ENCODE measurements at regions not wholly inside any gene's neighbourhood (a gene's known extent, or its start where the extent isn't known, plus 50 kb on each side); places are given as distances from the start of the nearest gene placed in this dataset.
"Not testable (repeated sequence)": the region's sequence is repeated elsewhere in the genome, so short reads cannot be mapped to it uniquely, and the experiment has no call there.

DNA sequence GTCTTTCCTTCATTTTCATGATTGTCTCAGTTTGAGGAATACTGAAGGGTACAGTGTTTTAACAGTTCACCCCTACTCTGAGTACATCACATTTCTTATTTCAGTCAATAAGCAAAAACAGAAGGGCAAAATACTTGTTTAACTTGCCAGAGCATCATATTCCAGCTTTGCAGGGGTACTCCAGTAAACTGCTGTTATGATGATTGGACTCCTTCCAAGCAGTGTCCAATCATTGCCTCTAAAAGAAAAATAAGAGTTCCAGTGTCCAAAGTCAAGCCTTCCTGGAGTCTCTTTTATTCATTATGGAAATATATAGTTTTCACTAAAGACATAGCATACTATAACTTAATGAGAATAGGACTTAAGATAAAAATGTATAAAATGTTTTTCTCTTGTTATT lies 105.1 kb downstream of the FANCF start:
- H3K4me3 Mint-ChIP-seq = no peak overlapping the region
- no peaks in the 10 kb centered on the region for H3K4me1 Mint-ChIP-seq (ENCODE audit: low read depth)
- H3K27me3 Mint-ChIP-seq = no peaks in the 10 kb centered on the region
- H3K36me3 Mint-ChIP-seq (ENCODE audit: low read depth) = no peaks in the 10 kb centered on the region
- peaks cover 4% of the 10 kb centered on the region for H3K9me3 Mint-ChIP-seq
- H3K27ac Mint-ChIP-seq = no peak overlapping the region

DNA sequence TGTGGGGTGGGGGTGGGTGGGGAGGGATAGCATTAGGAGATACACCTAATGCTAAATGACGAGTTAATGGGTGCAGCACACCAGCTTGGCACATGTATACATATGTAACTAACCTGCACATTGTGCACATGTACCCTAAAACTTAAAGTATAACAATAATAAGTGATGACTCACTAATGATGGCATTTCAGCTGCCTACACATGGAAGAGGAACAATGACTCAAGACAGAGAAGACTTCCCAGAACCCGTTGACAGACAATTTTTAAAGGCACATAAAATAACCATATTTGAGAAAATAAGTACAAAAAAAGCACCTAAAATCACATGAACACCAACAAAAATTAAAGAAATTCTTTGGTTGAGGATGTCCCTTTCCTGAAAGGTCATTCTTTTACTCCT lies 107.3 kb downstream of the FANCF start:
- not testable (repeated sequence) for H3K4me3 Mint-ChIP-seq; H3K4me1 Mint-ChIP-seq (ENCODE audit: low read depth); H3K9me3 Mint-ChIP-seq; H3K27me3 Mint-ChIP-seq; H3K36me3 Mint-ChIP-seq (ENCODE audit: low read depth); H3K27ac Mint-ChIP-seq

DNA sequence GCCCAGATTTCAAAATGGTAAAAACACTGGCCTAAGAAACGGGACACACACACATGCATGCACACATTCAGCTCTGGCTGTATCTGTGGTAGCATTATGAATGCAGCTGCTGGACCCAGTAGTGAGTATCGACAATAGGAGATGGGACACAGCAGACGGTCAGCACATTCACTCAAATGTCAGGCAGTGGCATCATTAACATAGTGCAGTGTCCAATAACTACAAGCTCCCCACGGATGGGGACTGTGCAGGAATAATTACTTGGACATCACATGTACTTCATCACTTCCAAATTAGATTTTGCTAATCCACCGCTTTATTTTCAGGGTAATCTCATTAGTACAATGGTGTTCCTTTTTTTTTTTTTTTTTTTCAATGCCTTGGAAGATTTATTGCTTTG lies 109.5 kb downstream of the FANCF start:
- H3K36me3 Mint-ChIP-seq (ENCODE audit: low read depth) = no peaks in the 10 kb centered on the region
- no peak overlapping the region for H3K27ac Mint-ChIP-seq
- no peak overlapping the region for H3K4me3 Mint-ChIP-seq
- no peaks in the 10 kb centered on the region for H3K4me1 Mint-ChIP-seq (ENCODE audit: low read depth)
- H3K9me3 Mint-ChIP-seq = peaks cover 4% of the 10 kb centered on the region
- peaks cover 13% of the 10 kb centered on the region for H3K27me3 Mint-ChIP-seq

DNA sequence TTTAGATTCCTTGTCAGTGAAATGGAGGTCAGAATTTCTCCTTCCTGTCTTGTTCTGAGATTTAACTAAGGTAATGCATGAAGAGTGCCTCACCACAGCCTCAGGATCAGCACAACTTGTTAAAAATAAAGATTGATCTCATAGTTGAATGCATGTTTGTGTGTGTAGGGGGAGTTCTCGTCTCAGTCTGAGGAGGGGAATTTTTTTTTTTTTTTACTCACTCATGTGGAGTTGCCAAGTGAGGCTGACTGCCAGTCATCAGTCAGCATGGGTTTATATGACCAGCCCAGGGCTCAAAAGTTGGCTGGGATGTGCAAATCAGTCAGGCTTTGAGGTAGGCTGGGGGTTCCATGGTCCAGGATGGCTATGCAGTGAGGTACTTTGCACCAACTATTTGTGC lies 113.2 kb downstream of the FANCF start:
- H3K27me3 Mint-ChIP-seq = peaks cover 13% of the 10 kb centered on the region
- H3K9me3 Mint-ChIP-seq = no peaks in the 10 kb centered on the region
- no peak overlapping the region for H3K27ac Mint-ChIP-seq
- no peaks in the 10 kb centered on the region for H3K4me1 Mint-ChIP-seq (ENCODE audit: low read depth)
- H3K4me3 Mint-ChIP-seq = no peak overlapping the region
- no peaks in the 10 kb centered on the region for H3K36me3 Mint-ChIP-seq (ENCODE audit: low read depth)

DNA sequence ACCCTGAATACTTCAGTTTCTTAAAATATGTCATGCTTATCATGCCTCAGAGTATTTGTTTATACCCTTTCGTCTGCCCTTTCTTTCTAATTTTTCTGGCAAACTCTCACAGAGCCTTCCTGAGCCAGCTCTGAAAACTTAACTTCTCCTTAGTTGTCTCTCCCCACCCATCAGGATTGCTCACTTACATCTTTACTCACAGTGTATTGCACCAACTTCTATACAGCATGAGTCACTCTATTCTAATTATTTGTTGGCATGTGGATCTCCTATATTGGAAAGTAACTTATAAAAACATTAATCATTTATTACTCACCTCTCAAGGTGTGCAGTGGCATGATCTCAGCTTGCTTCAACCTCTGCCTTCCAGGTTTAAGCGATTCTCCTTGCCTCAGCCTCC lies 114.9 kb downstream of the FANCF start:
- no peaks in the 10 kb centered on the region for H3K4me1 Mint-ChIP-seq (ENCODE audit: low read depth)
- H3K27me3 Mint-ChIP-seq = peaks cover 13% of the 10 kb centered on the region
- no peaks in the 10 kb centered on the region for H3K9me3 Mint-ChIP-seq
- H3K4me3 Mint-ChIP-seq = no peak overlapping the region
- H3K27ac Mint-ChIP-seq = no peak overlapping the region
- no peaks in the 10 kb centered on the region for H3K36me3 Mint-ChIP-seq (ENCODE audit: low read depth)

DNA sequence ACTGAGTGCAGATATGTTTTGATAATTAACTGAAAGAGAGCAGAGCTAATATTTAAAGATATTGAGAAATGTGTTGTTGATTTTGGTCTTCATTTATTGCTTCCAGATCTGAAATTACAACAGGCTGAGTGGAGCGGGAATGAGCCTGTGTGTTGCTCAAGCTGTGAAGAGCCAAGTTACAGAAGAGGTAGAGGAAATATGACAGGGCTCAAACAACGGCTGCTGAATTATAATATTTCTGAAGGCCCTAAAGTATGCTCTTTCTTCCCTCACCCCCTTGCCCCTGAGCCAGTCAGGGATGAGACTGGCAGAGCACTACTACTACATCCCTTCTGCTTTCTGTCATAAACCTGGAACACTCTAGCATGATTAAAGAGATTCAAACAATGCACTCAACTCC lies 115.6 kb downstream of the FANCF start:
- Mint-ChIP-seq H3K27me3 (peaks cover 13% of the 10 kb centered on the region), H3K9me3 (no peaks in the 10 kb centered on the region), H3K4me3 (no peak overlapping the region), H3K36me3 (ENCODE audit: low read depth) (no peaks in the 10 kb centered on the region), H3K27ac (no peak overlapping the region), H3K4me1 (ENCODE audit: low read depth) (no peaks in the 10 kb centered on the region)

DNA sequence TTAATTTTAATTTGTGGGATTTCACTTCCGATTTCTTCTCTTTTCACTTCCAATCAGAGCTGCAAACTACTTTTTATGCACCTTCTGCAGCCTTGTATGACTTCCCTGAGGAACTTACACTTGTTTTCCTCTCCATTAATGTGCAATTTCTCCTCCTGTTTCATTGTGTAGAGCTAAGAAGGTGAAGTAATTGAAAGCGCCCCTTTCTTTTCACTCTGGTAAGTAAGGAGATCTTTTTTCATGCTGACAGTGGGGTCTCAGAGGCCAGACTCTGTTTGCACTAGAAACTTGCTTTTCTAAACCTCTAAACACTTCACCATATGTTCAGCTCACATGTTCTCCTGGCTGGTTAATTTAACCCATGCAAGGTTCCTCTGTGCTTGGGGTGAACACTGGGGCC lies 117.0 kb downstream of the FANCF start:
- Mint-ChIP-seq H3K27me3 (peaks cover 6% of the 10 kb centered on the region), H3K9me3 (no peaks in the 10 kb centered on the region), H3K4me1 (ENCODE audit: low read depth) (no peaks in the 10 kb centered on the region), H3K4me3 (no peak overlapping the region), H3K27ac (no peak overlapping the region), H3K36me3 (ENCODE audit: low read depth) (no peaks in the 10 kb centered on the region)

DNA sequence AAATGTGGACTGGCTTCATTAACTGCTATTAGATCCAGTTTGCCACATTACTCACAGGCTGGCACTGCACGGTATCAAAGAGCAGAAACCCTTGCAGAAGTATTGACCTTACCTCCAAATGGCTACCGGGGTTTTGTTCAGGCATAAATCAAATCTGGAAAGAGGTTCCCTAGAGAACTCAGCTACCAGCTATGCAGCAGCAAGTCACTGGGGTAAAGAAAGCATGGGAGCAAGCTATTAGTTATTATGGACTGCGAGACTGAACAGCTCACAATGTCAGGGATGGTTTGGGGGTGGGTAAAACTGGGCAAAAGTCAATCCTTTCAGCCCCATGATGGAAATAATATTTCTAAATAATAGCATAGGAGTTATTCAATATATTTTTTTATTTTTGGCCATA lies 128.1 kb downstream of the FANCF start:
- Mint-ChIP-seq H3K27me3 (peaks cover under 1% of the 10 kb centered on the region), H3K27ac (no peak overlapping the region), H3K4me1 (ENCODE audit: low read depth) (no peaks in the 10 kb centered on the region), H3K4me3 (no peak overlapping the region), H3K36me3 (ENCODE audit: low read depth) (no peaks in the 10 kb centered on the region), H3K9me3 (no peaks in the 10 kb centered on the region)

DNA sequence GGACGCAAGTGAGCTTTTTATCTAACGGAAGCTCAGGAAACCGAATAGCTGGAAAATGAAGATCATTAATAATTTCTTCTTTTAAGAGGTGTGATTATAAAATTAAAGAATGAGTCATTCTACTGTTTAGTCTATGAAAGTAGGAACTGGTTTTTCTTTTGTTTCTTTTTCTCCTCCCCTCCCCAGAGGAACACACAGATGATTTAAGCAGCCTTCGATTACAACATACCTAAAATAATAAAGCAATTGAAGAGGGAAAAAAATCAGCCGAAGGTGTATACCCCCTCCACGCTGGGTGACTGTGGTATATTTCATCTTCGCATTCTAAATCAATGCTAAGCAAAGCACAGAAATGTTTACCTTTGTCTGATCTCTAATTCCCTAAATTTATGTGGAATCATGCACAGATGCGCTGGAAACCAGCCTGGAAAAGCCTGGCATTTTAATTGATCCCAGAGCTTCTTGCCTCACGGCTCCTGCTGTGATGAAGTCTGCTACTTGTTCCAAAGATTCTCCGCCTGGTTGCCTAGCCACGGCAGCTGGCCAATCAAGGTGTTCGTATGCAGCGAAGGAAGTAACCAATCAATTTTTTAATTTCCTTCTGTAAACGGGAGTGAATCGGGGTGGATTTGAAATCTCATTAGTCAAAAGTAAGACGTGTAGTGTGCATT lies 133.9 kb downstream of the FANCF start:
- no peak overlapping the region for H3K27ac Mint-ChIP-seq
- no peaks in the 10 kb centered on the region for H3K4me1 Mint-ChIP-seq (ENCODE audit: low read depth)
- H3K9me3 Mint-ChIP-seq = no peaks in the 10 kb centered on the region
- H3K4me3 Mint-ChIP-seq = no peak overlapping the region
- H3K27me3 Mint-ChIP-seq = peaks cover 3% of the 10 kb centered on the region
- H3K36me3 Mint-ChIP-seq (ENCODE audit: low read depth) = no peaks in the 10 kb centered on the region

DNA sequence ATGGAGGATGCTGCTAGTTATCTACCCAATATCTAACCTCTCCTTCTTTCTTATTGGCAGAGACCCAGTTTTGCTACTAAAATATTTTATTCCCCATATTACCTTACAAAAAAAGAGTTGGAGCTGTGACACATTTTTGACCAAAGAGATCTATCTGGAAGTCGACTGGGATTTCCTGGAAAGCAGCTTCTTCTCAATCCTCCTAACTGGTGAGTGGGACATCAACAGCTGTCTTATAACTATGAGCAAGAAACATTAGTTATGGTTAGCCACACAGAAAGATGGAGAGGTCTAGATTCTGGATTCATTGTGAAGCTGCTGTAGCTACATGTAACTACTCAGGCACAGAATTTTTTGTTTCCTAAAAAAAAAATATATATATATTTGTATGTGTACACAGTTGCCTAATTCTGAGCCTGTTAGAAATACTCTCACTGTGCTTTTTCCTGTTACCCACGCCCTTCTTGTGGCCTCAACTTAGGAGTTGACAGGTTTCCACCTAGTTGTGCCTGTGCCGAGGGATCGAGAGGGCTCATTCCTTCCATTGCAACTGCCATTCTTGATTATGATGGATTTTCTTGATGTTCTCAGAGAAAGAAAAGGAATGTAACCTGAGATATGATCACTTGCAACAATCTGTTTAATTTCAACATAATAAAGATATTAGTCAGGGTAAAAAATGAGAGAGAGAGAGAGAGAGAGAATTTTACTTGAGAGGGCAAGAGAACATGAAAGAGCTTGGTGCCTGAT lies 142.0 kb downstream of the SLC17A6 start:
- no peak overlapping the region for H3K27ac Mint-ChIP-seq
- H3K4me1 Mint-ChIP-seq (ENCODE audit: low read depth) = no peaks in the 10 kb centered on the region
- no peaks in the 10 kb centered on the region for H3K9me3 Mint-ChIP-seq
- peaks cover 10% of the 10 kb centered on the region for H3K27me3 Mint-ChIP-seq
- no peak overlapping the region for H3K4me3 Mint-ChIP-seq
- H3K36me3 Mint-ChIP-seq (ENCODE audit: low read depth) = no peaks in the 10 kb centered on the region

DNA sequence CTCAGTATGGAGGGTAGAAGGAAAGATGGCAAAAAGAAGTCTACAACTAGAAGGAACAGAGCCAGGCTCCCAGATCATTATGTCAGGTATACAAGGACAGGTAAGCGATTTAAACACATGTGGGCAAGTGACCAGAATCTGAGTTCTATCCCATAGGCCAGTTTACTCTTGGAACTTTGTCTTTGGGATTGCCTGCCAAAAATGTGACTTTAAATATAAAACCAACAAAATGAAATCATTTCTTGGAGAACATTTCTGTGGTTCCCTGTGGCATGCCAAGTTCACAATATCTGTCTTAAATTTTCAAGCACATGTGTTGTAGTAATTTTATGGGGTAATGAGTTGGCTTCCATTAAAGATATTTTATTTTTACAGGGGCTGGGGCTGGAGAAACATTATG lies 141.0 kb downstream of the SLC17A6 start:
- Mint-ChIP-seq H3K4me1 (ENCODE audit: low read depth) (no peaks in the 10 kb centered on the region), H3K9me3 (no peaks in the 10 kb centered on the region), H3K36me3 (ENCODE audit: low read depth) (no peaks in the 10 kb centered on the region), H3K4me3 (no peak overlapping the region), H3K27ac (no peak overlapping the region), H3K27me3 (peaks cover 10% of the 10 kb centered on the region)

DNA sequence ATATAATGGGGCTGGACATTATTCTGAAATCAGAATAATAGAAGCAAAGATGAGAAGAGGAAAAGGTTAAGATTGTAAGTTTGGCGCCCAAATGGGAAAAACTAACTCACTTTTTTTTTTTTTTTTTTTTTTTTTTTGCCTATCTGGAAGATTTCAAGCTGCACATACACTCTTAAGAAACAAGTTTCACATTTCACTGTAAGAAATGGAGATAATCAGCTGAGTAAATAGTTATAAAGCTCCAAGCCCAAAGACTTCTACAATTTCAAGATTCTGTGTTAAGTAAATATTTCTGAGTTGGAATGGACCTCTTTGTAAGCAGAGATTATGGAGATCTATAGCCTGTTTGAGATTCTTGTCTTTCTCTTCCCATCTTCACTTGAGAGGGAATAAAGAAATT lies 140.0 kb downstream of the SLC17A6 start:
- H3K27me3 Mint-ChIP-seq = peaks cover 10% of the 10 kb centered on the region
- H3K4me3 Mint-ChIP-seq = no peak overlapping the region
- H3K27ac Mint-ChIP-seq = no peak overlapping the region
- H3K9me3 Mint-ChIP-seq = no peaks in the 10 kb centered on the region
- no peaks in the 10 kb centered on the region for H3K4me1 Mint-ChIP-seq (ENCODE audit: low read depth)
- H3K36me3 Mint-ChIP-seq (ENCODE audit: low read depth) = no peaks in the 10 kb centered on the region

DNA sequence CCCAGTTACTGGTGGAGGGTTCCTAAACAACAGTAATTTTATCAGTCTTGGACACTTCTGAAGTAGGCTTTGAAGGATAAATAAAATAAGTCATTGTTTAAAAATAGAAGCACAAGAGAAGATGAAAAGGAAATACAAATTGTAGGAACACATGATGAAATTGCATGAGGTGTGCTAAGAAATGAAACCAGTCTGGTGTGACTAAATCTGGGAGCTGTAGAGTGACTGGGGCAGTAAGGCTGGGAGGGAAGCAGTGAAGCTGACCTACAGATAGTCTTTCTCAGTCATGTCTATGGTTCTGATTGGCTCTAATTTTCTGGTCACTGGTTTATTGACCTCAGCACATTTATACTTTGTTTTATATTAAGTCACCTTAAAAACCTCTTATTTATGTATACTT lies 139.1 kb downstream of the SLC17A6 start:
- Mint-ChIP-seq H3K9me3 (no peaks in the 10 kb centered on the region), H3K4me1 (ENCODE audit: low read depth) (no peaks in the 10 kb centered on the region), H3K4me3 (no peak overlapping the region), H3K27ac (no peak overlapping the region), H3K36me3 (ENCODE audit: low read depth) (no peaks in the 10 kb centered on the region), H3K27me3 (peaks cover 10% of the 10 kb centered on the region)

DNA sequence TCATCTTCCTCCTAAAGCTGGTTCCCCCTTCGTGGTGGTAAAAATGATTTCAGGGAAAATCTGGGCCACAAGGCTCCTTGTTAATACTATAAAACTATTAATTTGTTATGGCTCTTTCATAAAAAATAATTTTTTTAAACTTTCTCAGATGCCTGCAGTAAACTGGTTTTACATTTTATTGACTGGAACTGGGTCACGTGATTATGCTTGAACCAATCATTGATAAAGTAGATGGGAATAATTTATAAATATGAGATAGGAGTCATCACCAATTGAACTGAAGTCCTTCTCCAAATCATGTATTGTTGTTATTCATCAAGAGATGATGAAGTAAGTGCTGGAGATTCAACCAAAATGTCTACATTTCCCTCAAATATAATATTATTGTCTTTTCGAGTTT lies 138.4 kb downstream of the SLC17A6 start:
- H3K27me3 Mint-ChIP-seq = peaks cover 10% of the 10 kb centered on the region
- H3K9me3 Mint-ChIP-seq = no peaks in the 10 kb centered on the region
- no peaks in the 10 kb centered on the region for H3K4me1 Mint-ChIP-seq (ENCODE audit: low read depth)
- H3K4me3 Mint-ChIP-seq = no peak overlapping the region
- no peak overlapping the region for H3K27ac Mint-ChIP-seq
- no peaks in the 10 kb centered on the region for H3K36me3 Mint-ChIP-seq (ENCODE audit: low read depth)

DNA sequence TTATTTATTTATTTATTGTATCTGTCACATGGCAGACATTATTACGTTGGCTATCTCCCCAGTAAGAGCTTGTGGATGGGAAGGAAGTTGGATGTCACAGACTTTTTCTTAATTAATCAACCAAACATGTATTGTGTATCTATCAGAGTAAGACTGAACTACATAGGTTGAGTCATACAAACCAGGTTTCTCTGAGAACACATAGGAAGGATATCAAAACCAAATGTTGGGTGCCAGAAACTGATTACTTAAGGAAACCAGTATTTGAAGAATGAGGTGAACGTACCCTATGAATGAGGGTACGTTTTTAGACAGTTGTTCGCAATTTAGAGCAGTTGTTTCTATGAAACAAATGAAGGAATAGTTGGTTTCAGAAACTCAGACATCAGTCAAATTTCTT lies 136.4 kb downstream of the SLC17A6 start:
- H3K9me3 Mint-ChIP-seq = no peaks in the 10 kb centered on the region
- no peaks in the 10 kb centered on the region for H3K36me3 Mint-ChIP-seq (ENCODE audit: low read depth)
- H3K27ac Mint-ChIP-seq = no peak overlapping the region
- H3K27me3 Mint-ChIP-seq = peaks cover 5% of the 10 kb centered on the region
- H3K4me3 Mint-ChIP-seq = no peak overlapping the region
- H3K4me1 Mint-ChIP-seq (ENCODE audit: low read depth) = no peaks in the 10 kb centered on the region

DNA sequence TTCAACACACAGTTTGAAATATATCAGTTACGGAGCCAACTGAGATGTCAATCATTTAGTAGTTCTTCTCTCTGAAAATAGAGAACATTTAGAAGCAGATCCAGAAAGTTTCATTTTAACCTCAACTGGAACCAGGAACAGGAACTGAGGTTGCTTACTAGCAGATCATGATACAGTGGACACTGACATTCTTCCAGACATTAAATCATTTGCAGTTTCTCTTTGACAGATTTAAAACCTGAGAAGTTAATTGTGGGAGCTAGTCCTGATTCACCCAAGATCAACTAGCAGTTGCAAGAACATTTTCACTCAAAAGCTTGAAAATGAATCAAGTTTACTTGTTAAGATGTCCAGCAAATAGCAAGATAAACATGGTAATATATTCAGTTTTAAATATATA lies 135.4 kb downstream of the SLC17A6 start:
- no peak overlapping the region for H3K27ac Mint-ChIP-seq

More for the DNA sequence above, 135.4 kb downstream of the SLC17A6 start:
- H3K27me3 Mint-ChIP-seq = peaks cover 5% of the 10 kb centered on the region
- H3K4me3 Mint-ChIP-seq = no peak overlapping the region
- no peaks in the 10 kb centered on the region for H3K9me3 Mint-ChIP-seq
- no peaks in the 10 kb centered on the region for H3K36me3 Mint-ChIP-seq (ENCODE audit: low read depth)
- no peaks in the 10 kb centered on the region for H3K4me1 Mint-ChIP-seq (ENCODE audit: low read depth)

Measured in stimulated activated naive CD8-positive, alpha-beta T cell treated with anti-CD3 and anti-CD28 coated beads, Interleukin-15, Interleukin-2, amounts not matched to agents 100 ng/mL and 50 ng/mL, for 24 hours (primary cell).